ENCODE measurements at regions not wholly inside any gene's neighbourhood (a gene's known extent, or its start where the extent isn't known, plus 50 kb on each side); places are given as distances from the start of the nearest gene placed in this dataset.

- no peak for DNase-seq
These were observed 130.9 kb downstream of the EMX2 start for GRCh38 chr10:117673230-117674010.

- no peak for DNase-seq
These were observed 131.7 kb downstream of the EMX2 start for GRCh38 chr10:117674201-117674600.

DNA sequence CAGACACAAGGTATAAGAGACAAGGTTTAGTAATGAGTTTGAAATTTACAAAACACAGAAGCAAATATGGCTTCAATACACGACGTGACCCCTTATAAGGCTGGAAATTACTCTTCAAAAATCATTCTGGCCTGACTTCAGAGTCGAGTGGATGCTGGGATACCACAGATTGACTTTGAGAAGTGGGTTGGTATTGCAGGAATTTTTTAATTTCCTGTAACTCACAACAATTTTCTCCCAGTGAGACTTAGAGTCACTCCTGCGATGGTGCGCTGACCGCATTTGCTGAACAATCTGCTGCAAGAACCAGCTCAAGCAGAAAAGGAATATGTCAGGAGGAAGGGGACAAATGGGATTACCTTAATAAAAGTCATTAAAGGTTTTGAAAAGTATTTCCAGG, 132.1 kb downstream of the EMX2 start:
- no peak for DNase-seq

DNA sequence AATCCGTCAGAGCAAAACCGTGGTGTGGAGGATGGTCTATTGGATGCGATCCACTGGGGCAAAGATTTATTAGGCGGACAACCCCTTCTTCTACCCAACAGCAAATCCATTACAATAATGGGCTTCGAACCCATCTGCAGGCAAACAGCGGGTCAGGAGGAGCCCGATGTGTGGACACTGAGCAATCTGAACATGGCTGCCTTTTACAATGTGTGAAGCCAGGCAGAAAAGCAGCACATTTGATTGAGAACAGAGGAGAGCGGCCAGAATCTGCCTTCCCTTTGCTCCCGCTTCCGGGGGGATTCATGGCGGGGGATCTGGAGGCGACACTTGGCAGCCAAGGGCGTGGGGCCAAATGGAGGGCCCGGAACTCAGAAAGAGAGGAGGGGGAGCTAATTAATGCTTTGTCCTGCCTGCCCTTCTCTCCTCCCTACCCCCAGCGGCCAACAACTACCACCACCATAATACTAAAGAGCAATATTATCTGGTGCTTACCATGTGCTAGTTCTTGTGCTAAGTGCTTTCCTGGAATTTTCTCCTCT, 133.0 kb downstream of the EMX2 start:
- DNase-seq = no peak

GRCh38 chr10:117677239-117677638, 134.7 kb downstream of the EMX2 start:
- no peak for DNase-seq

- DNase-seq = no peak
These were observed 135.4 kb downstream of the EMX2 start for GRCh38 chr10:117677890-117678500.

DNA sequence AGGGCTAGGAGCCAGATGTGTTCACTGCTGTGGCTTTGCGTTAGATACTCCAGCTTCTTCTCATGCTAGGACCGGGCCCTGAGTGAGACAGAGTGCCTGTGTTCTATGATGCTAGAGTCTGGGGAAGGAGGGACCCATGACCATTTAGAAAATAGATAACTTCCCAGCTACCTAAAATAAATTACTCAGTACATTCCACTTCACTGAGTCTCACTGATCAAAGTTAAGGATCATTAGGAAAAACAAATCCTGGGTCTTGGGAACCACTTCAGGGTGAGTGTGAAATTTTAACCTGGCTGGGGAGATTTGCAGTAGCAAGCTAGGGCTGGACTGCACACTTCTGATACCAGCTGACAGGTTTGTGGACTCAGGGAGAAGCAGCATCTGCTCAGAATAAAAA, 138.1 kb downstream of the EMX2 start:
- DNase-seq = no peak

GRCh38 chr10:117681104-117681503, 138.6 kb downstream of the EMX2 start:
- DNase-seq = no peak

DNA sequence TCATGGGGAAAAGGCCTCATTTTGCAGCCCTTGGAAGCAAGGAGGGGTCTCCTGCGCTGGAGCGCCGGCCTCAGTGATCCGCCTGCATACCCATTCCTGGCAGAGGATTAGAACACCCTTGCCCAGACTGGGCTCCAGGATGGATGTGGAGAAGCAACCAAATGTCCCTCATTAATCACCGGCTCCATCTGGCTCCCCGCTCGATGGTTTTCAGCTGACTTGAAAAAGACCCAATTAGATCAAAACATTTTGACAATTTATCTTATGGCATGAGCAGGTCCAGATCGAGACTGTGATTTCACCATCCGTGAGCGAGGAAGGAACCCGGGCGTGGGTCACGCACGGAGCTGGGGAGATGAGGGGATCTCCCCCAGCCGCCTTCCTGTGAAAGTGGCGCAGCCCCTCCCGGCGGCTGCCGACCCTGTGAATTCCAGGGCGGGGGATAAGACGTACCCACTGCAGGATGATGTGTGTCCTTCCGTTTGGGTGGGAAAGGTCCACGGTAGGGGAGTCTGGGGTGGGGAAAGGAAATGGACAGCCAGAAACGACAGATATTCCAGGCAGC, 141.6 kb downstream of the EMX2 start:
- DNase-seq = no peak

DNA sequence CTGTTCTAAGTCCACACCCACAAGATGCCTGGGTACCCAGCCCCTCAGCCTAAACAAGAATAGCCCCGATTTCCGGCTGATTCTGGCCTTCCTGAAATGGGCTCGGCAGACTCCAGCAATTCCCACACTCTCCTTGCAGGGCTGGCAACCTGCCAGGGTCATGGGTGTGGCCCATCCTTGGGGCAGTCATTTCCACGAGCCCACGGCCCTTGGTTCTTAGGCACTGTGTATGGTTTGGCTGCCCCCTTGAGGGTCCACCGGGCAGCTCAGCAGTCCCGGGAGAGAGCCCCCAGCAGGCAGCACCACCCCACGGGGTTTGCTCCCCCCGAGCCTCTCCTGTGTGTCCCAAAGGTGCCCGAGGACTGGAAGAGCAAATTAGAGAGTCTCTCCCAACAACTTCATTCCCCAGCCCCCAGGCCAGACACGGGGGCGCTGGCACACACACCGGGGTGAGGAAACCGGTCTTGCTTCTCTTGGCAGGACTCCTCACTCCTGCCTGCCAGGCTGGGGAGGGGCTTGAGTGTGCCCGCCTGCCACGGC, 142.2 kb downstream of the EMX2 start:
- no peak for DNase-seq

DNA sequence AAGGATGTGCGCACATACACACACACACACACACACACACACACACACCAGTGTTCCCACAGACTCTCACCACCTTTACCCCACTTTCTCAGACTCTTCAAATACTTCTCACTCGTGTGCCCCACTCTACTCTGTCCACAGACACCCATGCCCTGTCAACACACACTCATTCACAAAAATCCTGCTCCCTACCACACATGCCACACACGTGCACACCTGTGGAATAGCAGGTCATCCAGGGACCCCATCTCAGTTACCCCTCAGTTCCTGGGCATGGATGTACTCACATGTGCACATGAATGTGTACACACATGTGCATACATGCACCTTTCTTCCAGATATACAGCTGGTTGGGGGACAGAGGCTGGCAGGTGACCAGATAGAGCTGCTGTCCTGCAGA, 142.9 kb downstream of the EMX2 start:
- DNase-seq = no peak

GRCh38 chr10:117686606-117687005, 144.1 kb downstream of the EMX2 start:
- no peak for DNase-seq

DNA sequence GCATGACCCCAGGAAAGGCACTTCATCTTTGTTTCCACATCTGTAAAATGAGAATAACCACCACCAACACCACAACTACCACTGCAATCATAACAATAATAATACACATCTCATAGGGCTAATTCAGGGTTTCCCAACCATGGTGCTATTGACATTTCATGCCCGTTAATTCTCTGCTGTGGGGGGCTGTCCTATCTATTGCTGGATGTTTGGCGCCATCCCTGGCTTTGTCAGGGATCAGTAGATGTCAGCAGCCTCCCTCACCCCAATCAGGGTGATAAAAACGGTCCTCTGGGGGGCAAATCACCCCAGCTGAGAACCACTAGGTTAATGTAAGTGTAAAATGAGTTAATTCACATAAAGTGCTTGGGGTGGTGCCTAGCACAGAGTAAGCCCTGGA, 145.8 kb downstream of the EMX2 start:
- no peak for DNase-seq

DNA sequence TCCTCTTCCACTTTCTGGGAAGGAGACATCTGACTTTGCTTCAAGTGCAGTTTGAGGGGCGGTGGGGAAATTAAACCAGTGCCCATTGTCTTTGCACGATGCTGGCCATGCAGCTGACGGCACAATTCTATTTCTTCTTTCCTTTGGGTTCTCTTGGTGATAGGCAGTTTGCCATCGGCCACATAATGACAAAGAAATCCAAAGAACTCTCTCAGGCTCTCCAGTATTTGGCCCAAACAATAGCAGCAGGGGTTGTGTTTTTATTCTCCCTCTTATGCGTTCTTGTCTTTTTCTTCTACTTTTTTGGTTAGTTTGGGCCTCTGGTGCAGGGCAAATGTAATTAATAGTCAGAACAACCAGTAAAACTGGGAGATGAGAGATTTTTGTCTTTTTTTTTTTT, 147.0 kb downstream of the EMX2 start:
- no peak for DNase-seq

DNA sequence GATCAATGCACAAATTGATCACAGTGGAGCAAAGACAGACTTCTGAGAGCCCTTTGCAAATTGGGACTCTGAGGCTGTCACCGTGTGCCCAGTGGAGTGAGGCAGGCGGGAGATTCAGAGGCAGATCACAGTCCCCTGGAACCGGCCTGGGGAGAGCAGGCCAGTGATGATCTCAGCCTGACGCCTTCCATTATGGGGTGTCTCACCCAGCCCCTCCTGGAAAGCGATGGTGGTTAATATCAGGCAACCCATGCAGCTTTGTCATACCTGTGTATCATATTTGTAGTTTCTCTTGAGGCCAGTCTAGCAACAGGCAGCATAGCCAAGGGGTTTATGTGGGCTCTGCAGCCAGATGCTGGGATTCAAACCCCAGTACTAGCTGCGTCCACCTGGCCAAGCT, 147.8 kb downstream of the EMX2 start:
- DNase-seq = no peak

- no peak for DNase-seq
These were observed 151.6 kb downstream of the EMX2 start for GRCh38 chr10:117694190-117694589.

DNA sequence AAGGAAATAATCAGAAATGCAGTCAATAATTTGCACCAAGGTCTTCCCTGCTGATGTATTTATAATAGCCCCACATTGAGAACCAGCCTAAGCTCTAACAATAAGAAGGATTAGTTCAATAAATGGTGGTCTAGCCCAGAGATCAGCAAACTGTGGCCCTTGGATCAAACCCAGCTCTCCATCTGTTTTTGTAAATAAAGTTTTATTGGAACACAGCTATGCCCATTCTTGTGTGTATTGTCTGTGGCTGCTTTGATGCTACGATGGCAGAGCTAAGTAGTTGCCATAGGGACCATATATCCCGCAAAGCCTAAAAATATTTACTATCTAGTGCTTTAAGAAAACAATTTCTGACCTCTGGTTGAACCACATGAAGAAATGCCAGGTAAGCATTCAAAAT, 154.9 kb downstream of the EMX2 start:
- DNase-seq = no peak

GRCh38 chr10:117698809-117699208, 156.3 kb downstream of the EMX2 start:
- no peak for DNase-seq

DNA sequence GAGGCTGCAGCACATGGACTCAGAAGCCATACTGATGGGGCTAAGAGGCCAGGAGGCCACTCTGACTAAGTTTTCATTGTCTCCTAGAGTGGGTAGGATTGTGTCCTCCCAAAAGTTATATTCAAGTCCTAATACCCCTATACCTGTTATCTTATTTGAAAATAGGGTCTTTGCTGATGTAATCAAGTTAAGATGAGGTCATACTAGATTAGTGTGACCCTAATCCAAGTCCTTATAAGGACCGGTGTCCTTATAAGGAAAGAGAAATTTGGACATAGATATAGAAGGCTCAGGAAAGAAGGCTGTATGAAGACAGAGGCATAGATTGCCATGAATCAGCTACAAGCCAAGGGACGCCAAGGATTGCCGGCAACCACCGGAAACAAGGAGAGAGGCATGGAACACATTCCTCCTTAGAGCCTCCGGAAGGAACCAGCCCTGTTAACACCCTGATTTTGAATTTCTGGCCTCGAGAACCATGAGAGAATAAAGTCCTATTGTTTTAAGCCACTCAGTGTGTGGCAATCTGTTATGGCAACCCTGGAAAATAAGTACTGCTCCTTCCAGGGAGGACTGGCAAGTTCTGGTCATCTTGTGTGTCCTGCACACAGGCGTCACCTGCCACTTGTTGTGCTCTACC, 157.0 kb downstream of the EMX2 start:
- no peak for DNase-seq

GRCh38 chr10:117710181-117710798, 167.7 kb downstream of the EMX2 start:
- no peak for DNase-seq

- DNase-seq = no peak
These were observed 174.3 kb downstream of the EMX2 start for GRCh38 chr10:117716889-117717288.

Data from C1 segment of cervical spinal cord (tissue), 14 donors.